CD14-positive monocyte (primary cell): ENCODE measurements at regions not wholly inside any gene's neighbourhood (a gene's known extent, or its start where the extent isn't known, plus 50 kb on each side); places are given as distances from the start of the nearest gene placed in this dataset.

Experiments
- DNase-seq, 3 donors: peaks; one replicate each; pipeline ENCODE4 v3.0.0-alpha.2; 2011 to 2022
- H2AFZ ChIP-seq: 2 replicates; pipeline ENCODE4 v1.6.0; 2012; ENCODE audit warnings: mild to moderate bottlenecking, low read depth, low read length, inconsistent platforms; ENCODE audit not compliant: insufficient read depth, poor library complexity, severe bottlenecking
- H3K27ac ChIP-seq, 2 donors: 1 replicate in 1 of 2; 2 replicates in 1 of 2; pipeline ENCODE4 v1.5.1; 2012 to 2013; ENCODE audit warnings: low read length in 2 of 2, control low read depth in 1 of 2, inconsistent platforms in 1 of 2, low read depth in 1 of 2, mild to moderate bottlenecking in 1 of 2
- H3K27me3 ChIP-seq, 2 donors: one replicate each; pipeline versions ENCODE4 v1.6.0 to v1.6.1; 2011 to 2013; ENCODE audit warnings: low read length in 2 of 2; ENCODE audit not compliant: control insufficient read depth in 2 of 2, insufficient read depth in 2 of 2
- H3K36me3 ChIP-seq, 2 donors: replicated peaks in 1 of 2; 1 replicate in 1 of 2; 2 replicates in 1 of 2; pipeline versions ENCODE4 v1.5.1 to v1.6.1; 2012 to 2013; ENCODE audit warnings: low read length in 2 of 2, control low read depth in 1 of 2, inconsistent platforms in 1 of 2, mild to moderate bottlenecking in 1 of 2; ENCODE audit not compliant: insufficient read depth in 2 of 2, control insufficient read depth in 1 of 2
- H3K4me1 ChIP-seq, 2 donors: 1 replicate in 1 of 2; 2 replicates in 1 of 2; pipeline versions ENCODE4 v1.5.1 to v1.6.1; 2012 to 2013; ENCODE audit warnings: low read length in 2 of 2, control low read depth in 1 of 2, inconsistent platforms in 1 of 2, mild to moderate bottlenecking in 1 of 2, moderate library complexity in 1 of 2; ENCODE audit not compliant: insufficient read depth in 2 of 2, control insufficient read depth in 1 of 2
- H3K4me2 ChIP-seq: replicated peaks from 2 replicates; pipeline ENCODE3; 2012; ENCODE audit warnings: low read length, moderate library complexity, mild to moderate bottlenecking; ENCODE audit not compliant: poor library complexity, severe bottlenecking; ENCODE audit errors: extremely low read depth
- H3K4me3 ChIP-seq, 3 experiments: fragments of 200-600 bp in 1 of 3; sonication (generic) in 1 of 3; replicated peaks in 1 of 3; 1 replicate in 2 of 3; 2 replicates in 1 of 3; pipeline ENCODE4 v1.5.1; 2011 to 2013; ENCODE audit warnings: low read length in 3 of 3, mild to moderate bottlenecking in 3 of 3, control low read depth in 2 of 3, low read depth in 2 of 3, inconsistent platforms in 1 of 3, moderate library complexity in 1 of 3
- H3K79me2 ChIP-seq: 2 replicates; pipeline ENCODE4 v1.6.0; 2012; ENCODE audit warnings: mild to moderate bottlenecking, control low read depth, inconsistent platforms, low read length, moderate library complexity; ENCODE audit not compliant: insufficient read depth
- H3K9ac ChIP-seq: 2 replicates; pipeline ENCODE4 v1.6.0; 2017; ENCODE audit warnings: low read length, mild to moderate bottlenecking; ENCODE audit not compliant: insufficient read depth, poor library complexity, severe bottlenecking
- H3K9me3 ChIP-seq, 2 donors: replicated peaks in 1 of 2; 1 replicate in 1 of 2; 2 replicates in 1 of 2; pipeline versions ENCODE4 v1.5.1 to v1.6.1; 2012 to 2013; ENCODE audit warnings: low read length in 2 of 2, control low read depth in 1 of 2; ENCODE audit not compliant: control insufficient read depth in 1 of 2, insufficient read depth in 1 of 2
- H4K20me1 ChIP-seq: 2 replicates; pipeline ENCODE4 v1.6.0; 2012; ENCODE audit warnings: mild to moderate bottlenecking, low read length, control low read depth, moderate library complexity; ENCODE audit not compliant: insufficient read depth
- H3K27ac Mint-ChIP-seq, 7 donors: one replicate each; pipeline ENCODE4 v1.8.0; 2020; ENCODE audit warnings: mild to moderate bottlenecking in 7 of 7, mixed read lengths in 7 of 7, moderate library complexity in 6 of 7, inconsistent platforms in 2 of 7
- H3K27me3 Mint-ChIP-seq, 3 donors: one replicate each; pipeline ENCODE4 v1.8.0; 2021 to 2022; ENCODE audit warnings: low read depth in 3 of 3, mild to moderate bottlenecking in 3 of 3, mixed read lengths in 3 of 3, moderate library complexity in 3 of 3, inconsistent platforms in 1 of 3
- H3K36me3 Mint-ChIP-seq, 2 donors: one replicate each; pipeline ENCODE4 v1.8.0; 2020; ENCODE audit warnings: mixed read lengths in 2 of 2, inconsistent platforms in 1 of 2, mild to moderate bottlenecking in 1 of 2
- H3K4me1 Mint-ChIP-seq: one replicate; pipeline ENCODE4 v1.8.0; 2020; ENCODE audit warnings: mild to moderate bottlenecking, mixed read lengths
- H3K4me3 Mint-ChIP-seq, 2 donors: one replicate each; pipeline ENCODE4 v1.8.0; 2020; ENCODE audit warnings: mild to moderate bottlenecking in 2 of 2, mixed read lengths in 2 of 2, moderate library complexity in 1 of 2
- H3K9me3 Mint-ChIP-seq, 7 donors: one replicate each; pipeline ENCODE4 v1.8.0; 2020 to 2022; ENCODE audit warnings: mixed read lengths in 7 of 7, mild to moderate bottlenecking in 6 of 7, moderate library complexity in 6 of 7, inconsistent platforms in 2 of 7
- WGBS: methylation state at CpG from one replicate; pipeline ENCODE4 v1.1.5; 2013; ENCODE audit warnings: missing lambda C conversion rate; ENCODE audit not compliant: insufficient coverage; 5-methylcytosine and 5-hydroxymethylcytosine counted together
- intact Hi-C, 2 donors: fragments of 100-400 bp; cut with micrococcal nuclease; formaldehyde crosslinking; loops; one replicate each; pipeline versions ENCODE4 v1.15.0 to v1.15.1; 2023
- TF ChIP-seq, protein P1 (sequence below): fragments of 200-600 bp; IDR thresholded peaks from one replicate; pipeline ENCODE4 v1.8.0; 2022; ENCODE audit warnings: antibody characterized with exemption, mild to moderate bottlenecking

- TF ChIP-seq, protein P1, sequence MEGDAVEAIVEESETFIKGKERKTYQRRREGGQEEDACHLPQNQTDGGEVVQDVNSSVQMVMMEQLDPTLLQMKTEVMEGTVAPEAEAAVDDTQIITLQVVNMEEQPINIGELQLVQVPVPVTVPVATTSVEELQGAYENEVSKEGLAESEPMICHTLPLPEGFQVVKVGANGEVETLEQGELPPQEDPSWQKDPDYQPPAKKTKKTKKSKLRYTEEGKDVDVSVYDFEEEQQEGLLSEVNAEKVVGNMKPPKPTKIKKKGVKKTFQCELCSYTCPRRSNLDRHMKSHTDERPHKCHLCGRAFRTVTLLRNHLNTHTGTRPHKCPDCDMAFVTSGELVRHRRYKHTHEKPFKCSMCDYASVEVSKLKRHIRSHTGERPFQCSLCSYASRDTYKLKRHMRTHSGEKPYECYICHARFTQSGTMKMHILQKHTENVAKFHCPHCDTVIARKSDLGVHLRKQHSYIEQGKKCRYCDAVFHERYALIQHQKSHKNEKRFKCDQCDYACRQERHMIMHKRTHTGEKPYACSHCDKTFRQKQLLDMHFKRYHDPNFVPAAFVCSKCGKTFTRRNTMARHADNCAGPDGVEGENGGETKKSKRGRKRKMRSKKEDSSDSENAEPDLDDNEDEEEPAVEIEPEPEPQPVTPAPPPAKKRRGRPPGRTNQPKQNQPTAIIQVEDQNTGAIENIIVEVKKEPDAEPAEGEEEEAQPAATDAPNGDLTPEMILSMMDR: no peak
- H3K4me1 ChIP-seq: no peaks in the 10 kb centered on the region
- H3K9me3 Mint-ChIP-seq: peaks cover 0 to 1% (median 0%) of the 10 kb centered on the region in 7 donors
These were observed 73.7 kb upstream of the MTAP start for GRCh38 chr9:21728781-21729180.

DNA sequence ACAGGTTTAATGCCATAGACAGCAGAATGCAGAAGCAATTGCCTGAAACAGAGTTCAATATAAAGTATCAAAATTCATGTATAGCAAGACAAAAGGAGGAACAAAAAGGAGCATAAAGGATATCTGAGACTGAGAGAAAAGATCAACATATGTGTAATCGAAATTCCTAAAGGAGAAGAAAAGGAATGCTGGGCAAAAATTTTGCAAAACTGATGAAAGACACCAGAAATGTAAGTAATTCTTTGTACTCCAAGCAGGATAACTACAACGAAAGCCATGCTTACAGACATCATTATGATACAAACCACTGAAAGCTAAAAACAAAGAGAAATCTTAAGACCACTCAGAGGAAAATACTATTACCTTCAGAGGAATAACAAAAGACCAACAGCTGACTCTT lies 72.8 kb upstream of the MTAP start:
- H3K4me1 Mint-ChIP-seq: no peaks in the 10 kb centered on the region
- WGBS: 100% methylated on average over 1 of the region's 2 CpGs
- H3K27ac Mint-ChIP-seq: no peak overlapping the region

More at GRCh38 chr9:21728781-21729180, 73.7 kb upstream of the MTAP start:
- H3K9me3 ChIP-seq: no peaks in the 10 kb centered on the region
- intact Hi-C loops: no loop called here
- H3K27ac ChIP-seq: no peak overlapping the region
- no peak overlapping the region for H2AFZ ChIP-seq
- H4K20me1 ChIP-seq: no peaks in the 10 kb centered on the region
- no peaks in the 10 kb centered on the region for H3K79me2 ChIP-seq
- WGBS: no CpG with 5 or more reads among the region's 5 CpGs
- H3K4me3 ChIP-seq: no peak overlapping the region
- DNase-seq: no peak
- Mint-ChIP-seq H3K27ac (no peak overlapping the region), H3K36me3 (no peaks in the 10 kb centered on the region), H3K27me3 (peaks cover 6 to 9% (median 7%) of the 10 kb centered on the region in 3 donors), H3K4me3 (no peak overlapping the region), H3K4me1 (no peaks in the 10 kb centered on the region)
- no peak overlapping the region for H3K9ac ChIP-seq
- no peak overlapping the region for H3K4me2 ChIP-seq
- H3K27me3 ChIP-seq: peaks cover 0 to 10% of the 10 kb centered on the region in 2 donors
- H3K36me3 ChIP-seq: no peaks in the 10 kb centered on the region

More for the DNA sequence above, 72.8 kb upstream of the MTAP start:
- Histone ChIP-seq H4K20me1 (no peaks in the 10 kb centered on the region), H3K79me2 (no peaks in the 10 kb centered on the region), H3K4me2 (no peak overlapping the region), H3K4me1 (no peaks in the 10 kb centered on the region), H2AFZ (no peak overlapping the region), H3K9me3 (no peaks in the 10 kb centered on the region), H3K27ac (no peak overlapping the region), H3K4me3 (no peak overlapping the region), H3K27me3 (peaks cover 0 to 10% of the 10 kb centered on the region in 2 donors), H3K36me3 (no peaks in the 10 kb centered on the region), H3K9ac (no peak overlapping the region)
- Mint-ChIP-seq H3K4me3 (no peak overlapping the region), H3K9me3 (peaks cover 0 to 1% (median 0%) of the 10 kb centered on the region in 7 donors), H3K36me3 (no peaks in the 10 kb centered on the region), H3K27me3 (peaks cover 7 to 9% (median 8%) of the 10 kb centered on the region in 3 donors)
- no peak for DNase-seq
- TF ChIP-seq, protein P1: no peak
- intact Hi-C loops: no loop called here
